ENCODE measurements at regions not wholly inside any gene's neighbourhood (a gene's known extent, or its start where the extent isn't known, plus 50 kb on each side); places are given as distances from the start of the nearest gene placed in this dataset.

GRCh38 chr11:106409671-106410070 lies 332.2 kb downstream of the AASDHPPT start:
- DNase-seq, result no peak

- no peak for DNase-seq
These were observed 333.4 kb downstream of the AASDHPPT start for GRCh38 chr11:106410902-106411301.

- no peak for DNase-seq
These were observed 335.8 kb downstream of the AASDHPPT start for GRCh38 chr11:106413222-106413621.

DNA sequence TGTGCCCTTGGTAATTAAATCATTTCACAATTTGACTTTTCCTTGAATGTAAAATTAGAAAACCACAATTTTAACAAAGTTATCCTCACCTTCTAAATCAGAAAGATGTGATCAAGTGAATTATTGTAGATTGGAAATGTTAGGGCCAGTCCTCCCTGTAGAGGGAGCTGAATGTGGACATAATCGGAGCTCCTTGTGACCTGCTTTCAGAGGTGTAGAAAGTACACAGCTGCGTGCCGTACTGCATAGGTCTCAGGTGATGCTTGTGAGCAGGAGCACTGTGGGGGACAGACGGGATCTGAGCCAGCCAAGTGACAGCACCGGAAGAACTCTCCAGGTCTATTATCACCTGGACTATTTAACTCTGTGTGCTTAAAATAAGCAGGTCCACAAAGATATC lies 338.0 kb downstream of the AASDHPPT start:
- DNase-seq, result no peak

DNA sequence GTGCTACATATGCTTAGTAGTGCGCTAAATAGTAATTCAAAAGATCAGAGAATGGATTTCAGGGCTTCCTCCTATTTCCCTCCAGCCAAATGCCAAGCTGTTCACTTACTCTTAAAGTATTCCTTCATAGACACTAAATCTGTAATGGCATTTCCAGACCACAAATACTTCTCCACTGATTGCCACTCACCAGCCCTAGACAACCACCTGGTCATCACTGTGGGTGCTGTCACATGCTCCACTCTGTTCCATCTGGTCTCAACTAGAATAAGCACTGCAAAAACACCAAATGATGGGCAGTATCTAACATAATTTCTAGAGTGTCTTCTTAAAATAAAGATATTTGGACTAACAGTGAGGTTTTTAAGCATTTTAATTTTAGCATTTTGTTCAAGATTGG lies 341.3 kb downstream of the AASDHPPT start:
- no peak for DNase-seq

DNA sequence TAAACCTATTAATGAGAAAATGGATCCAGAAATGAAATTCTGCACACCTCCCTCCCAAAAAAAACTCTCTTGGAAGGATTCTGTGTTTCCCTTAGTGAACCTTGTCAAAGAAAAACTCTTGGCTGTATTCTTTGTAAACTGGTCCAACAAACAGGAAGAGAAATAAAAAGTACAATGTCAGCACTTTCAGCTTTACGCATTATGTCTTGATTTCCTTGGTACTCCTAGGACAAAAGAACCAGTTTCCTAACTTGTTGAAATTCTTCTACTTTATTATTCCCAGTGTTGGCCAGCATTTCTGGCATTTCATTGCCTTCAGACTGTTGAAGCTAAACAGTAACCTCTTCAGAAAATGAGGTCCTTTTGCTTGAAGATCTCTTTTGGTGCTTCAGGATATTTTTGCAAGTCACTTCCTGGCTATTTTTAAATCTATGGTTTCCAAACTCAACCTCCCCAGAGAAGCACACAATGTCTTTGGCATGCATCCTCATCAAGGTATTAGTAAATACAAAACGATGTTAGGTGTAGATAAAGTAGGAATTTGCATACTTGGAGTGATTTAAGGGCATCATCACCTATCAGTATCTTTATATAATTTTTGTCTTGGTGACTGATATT lies 342.7 kb downstream of the AASDHPPT start:
- no peak for DNase-seq

- no peak for DNase-seq
These were observed 343.2 kb downstream of the AASDHPPT start for GRCh38 chr11:106420686-106421085.

- no peak for DNase-seq
These were observed 344.3 kb downstream of the AASDHPPT start for GRCh38 chr11:106421676-106422292.

DNA sequence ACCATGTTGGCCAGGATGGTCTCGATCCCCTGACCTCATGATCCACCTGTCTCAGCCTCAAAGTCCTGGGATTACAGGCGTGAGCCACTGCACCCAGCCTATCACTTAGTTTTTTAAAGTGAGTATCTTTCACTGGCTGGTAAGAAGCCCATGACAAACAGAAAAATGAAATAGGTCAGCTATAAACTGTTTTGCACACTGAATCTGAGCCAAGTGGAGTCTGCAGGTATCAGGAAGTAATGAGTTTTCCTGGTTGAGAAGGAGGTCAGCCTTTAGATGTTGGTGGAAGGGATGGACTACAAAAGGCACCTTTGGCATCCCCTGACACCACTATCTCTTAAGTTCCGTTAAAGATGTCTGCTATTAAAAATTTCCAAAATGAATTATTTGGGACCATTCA lies 345.1 kb downstream of the AASDHPPT start:
- no peak for DNase-seq

DNA sequence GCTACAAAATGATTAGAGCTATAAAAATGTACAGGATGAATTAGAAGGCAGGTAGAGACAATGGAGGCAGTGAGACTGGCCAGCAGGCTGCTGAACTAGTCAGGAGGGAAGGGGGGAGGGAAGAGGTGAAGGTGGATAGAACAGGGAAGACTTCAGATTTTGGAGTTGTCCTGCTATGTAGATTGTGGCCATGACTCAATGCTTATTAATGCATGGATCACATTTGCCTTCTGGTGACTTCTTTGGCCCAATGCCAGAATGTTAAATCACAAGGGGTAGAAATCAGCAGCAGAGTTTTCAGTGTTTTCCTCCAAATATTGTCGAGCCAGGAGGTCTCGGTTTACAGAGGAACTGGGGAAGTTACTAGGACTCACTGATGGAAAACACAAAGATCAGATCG lies 346.6 kb downstream of the AASDHPPT start:
- DNase-seq, result no peak

DNA sequence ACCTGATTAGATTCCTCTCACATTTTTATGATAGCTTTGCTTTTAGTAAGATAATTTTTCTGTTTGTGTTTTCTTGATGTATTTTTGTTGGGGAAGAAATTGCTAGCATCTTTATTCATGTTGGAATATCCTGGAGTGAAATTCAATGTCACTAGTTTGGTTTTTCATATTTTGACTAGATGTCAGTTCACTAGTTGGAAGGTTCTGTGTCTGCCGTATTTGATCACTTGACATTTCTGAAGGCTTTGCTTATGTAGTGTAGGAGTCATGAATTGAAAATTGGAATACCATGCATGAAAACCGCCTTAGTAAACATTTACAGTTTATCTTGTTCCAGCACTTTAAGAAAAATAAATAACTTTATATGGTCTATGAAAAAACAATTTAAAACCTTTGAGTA lies 348.4 kb downstream of the AASDHPPT start:
- no peak for DNase-seq

DNA sequence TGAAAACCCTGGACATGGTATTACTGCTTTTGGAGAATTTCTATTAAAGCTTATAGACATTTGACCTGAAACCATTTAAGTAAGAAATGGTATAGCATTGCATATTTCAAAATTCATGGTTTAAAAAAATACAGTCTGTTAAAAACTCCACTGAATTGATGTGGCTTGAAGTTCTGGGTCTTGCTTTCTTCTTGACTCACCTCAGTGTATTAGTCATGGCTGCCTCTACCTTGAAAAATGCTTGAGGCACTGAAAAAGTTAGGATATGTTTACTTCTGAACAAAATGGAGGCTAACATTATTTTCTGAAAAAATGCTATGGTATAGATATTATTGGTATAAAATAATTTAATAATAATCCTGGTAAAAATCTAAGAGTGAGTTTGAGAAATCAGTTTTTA lies 349.2 kb downstream of the AASDHPPT start:
- no peak for DNase-seq

GRCh38 chr11:106427736-106428135 lies 350.3 kb downstream of the AASDHPPT start:
- DNase-seq, result no peak

DNA sequence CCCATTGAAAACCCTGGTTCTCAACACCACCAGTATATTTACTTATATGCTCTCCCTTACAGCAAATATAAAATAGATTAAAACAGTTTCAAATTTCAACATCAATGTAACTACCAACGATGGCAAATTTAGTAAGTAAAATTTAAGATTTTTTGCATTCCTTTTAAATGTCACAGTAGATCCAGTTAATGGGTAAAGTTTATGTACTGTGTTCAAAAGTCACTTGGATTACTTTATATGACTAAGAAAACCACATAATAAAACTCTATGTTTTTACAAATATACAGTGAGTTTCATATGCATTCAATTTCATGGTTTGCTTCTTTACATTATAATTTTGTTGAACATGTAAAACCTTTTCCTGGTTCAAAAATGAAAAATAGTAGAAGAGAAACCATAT lies 364.6 kb downstream of the AASDHPPT start:
- DNase-seq, result no peak

- DNase-seq, result no peak
These were observed 368.8 kb downstream of the AASDHPPT start for GRCh38 chr11:106446302-106446701.

DNA sequence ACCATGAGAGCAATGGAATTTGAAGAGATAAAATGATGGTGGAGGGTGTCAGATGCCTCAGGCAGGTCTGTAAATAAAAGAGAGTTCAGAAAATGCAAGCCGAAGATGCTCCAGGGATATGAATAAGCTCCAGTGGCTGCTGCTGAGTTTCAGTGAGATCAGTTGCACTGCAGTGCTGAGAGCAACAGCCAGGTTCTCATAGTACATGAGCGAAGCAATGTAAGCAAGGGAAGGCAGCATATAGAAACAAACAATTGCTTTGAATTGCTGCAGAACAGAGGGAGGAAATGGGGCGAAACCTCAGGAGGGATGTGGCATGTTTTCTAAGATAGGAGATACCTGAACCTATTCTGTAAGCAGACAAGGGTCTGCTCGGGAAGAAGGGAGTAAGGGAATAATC lies 369.5 kb downstream of the AASDHPPT start:
- no peak for DNase-seq

DNA sequence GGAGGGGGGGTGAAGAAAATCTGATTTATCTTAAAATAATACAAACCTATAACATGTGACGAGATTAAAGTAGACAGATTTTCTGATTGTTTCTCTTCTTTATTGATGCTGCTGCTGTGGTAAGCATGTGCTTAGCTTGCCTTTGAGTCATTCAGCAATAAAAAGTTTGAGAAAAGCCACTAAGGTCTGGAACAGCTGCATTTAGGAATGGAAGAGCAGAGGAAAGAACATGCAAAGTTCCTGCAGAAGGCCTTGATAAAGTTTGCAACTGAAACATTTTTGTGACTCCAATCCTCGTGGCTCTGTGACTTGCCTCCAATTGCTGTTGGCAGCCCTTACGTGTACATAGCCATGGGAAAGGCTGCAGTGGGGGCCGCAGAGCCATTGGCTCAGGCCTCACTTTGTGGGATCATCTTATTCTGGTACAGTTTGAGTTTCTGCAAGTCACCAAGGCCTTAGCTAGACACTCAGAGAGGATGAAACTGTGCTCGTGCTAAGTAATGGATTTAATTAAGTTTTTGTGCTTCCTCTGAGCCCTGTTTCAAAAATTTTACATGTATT lies 370.2 kb downstream of the AASDHPPT start:
- no peak for DNase-seq

GRCh38 chr11:106449763-106450162 lies 372.3 kb downstream of the AASDHPPT start:
- no peak for DNase-seq

DNA sequence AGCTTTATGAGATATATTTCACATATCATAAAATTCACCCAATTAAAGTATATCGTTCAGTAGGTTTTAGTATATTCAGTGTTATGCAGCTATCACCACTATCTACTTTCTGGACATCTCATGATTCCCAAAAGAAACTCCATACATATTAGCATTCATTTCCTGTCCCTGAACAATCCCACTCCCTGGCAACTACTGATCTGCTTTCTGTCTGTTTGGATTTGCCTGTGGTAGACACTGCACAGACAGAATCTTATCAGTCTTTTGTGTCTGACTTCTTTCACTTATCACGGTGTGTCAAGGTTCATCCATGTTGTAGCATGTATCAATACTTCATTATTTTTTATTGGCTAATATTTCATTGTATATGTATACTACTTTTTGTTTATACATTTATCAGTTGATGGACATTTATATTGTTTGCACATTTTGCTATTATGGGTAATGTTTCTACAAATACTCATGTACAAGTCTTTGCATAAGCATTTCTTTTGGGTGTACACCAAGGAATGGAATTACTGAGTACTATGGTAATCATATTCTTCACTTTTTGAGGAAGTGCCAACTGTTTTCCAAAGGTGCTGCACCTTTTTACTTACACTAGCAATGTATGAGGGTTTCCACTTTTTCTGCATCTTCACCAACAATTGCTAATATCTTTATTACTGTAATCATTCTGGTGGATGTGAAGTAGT lies 373.9 kb downstream of the AASDHPPT start:
- DNase-seq, result no peak

DNA sequence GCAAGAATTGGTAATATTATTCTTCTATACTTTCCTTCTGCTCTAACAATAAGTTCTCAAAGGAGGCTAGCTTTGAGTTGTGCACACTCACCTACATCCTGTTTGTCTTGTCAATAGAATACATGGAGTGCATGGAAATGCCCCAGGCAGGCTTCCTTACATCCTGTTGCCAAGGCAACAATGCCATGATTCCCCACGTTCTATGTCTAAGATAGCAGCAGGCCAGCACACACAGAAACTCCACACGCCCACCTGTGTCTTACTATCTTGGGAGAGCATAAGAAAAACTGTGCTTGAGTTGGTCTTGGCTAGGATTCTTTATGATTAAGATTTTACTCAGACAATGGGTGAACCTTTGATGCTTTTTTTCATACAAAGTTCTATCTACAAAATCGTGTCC lies 379.2 kb downstream of the AASDHPPT start:
- no peak for DNase-seq

DNA sequence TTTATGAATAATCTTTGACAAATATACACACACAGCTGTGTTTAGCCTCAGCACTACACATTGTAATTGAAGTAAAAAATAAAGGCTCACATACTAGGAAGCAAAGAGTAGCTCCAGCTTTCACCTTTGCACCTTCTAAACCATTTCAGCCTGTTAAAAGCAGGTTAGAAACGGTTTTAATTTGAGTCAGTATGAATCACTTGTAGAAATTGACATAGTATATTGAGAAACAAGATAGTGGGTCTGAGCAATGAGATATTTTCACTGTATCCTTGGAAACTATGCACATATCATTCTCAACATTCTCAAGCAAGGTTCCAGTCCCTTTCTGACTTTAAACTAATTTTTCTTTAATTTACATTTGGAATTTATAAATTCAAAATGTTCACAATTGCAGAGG lies 380.3 kb downstream of the AASDHPPT start:
- no peak for DNase-seq

GRCh38 chr11:106459135-106459534 lies 381.7 kb downstream of the AASDHPPT start:
- DNase-seq, result no peak

- DNase-seq, result no peak
These were observed 383.8 kb downstream of the AASDHPPT start for GRCh38 chr11:106461148-106461691.
